Tongue (tissue), 1 donor: ENCODE measurements at regions not wholly inside any gene's neighbourhood (a gene's known extent, or its start where the extent isn't known, plus 50 kb on each side); places are given as distances from the start of the nearest gene placed in this dataset.
"Not testable (repeated sequence)": the region's sequence is repeated elsewhere in the genome, so short reads cannot be mapped to it uniquely, and the experiment has no call there.

ENCODE experiments used
- DNase-seq: peaks from one replicate; pipeline ENCODE4 v3.0.0-alpha.2; 2015

- DNase-seq = no peak
Observed at GRCh38 chr4:124941267-124941666, 228.7 kb upstream of the ANKRD50 start.

- DNase-seq = peak; percentile 79
Observed at GRCh38 chr4:124940387-124940786, 227.9 kb upstream of the ANKRD50 start.

GRCh38 chr4:124939908-124940307 lies 227.4 kb upstream of the ANKRD50 start:
- DNase-seq = no peak

DNA sequence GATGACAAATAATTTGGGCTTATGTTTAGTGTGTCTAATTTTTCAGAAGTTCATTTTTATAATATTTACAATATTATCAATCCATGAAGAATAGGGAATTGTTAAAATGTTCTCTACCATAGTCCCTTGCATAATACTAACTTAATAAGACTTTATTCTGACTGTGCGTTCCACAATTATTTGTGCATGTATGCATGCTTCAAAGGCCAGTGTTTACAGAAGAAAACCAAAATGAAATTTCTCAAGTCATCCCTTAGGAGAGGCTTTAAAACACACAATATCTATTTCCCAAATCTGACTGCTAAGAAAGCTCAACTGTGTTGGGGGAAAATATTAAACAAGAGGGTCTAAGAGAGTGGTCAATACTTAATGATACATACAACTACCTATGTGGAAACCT lies 226.3 kb upstream of the ANKRD50 start:
- no peak for DNase-seq

GRCh38 chr4:124937993-124938392 lies 225.5 kb upstream of the ANKRD50 start:
- peak; percentile 38 for DNase-seq

DNA sequence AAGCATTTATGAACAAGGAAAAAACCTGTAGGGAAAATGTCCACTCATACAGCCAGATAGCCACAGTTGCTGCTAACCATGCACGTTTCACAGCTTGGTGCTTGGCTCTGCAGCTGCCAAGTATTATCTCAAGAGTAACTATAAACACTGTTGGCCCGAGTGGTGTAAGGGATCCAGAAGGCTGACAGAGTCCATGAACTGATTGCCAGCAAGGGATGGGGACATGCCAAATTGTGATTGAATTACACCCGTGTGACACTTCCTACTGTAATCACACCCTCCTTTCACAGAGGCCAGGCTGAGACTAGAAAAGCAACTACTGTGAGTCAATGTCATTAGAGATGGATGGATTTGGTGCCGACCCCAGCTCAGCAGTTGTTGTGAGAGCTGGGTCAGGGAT lies 223.9 kb upstream of the ANKRD50 start:
- peak; percentile 98 for DNase-seq

DNA sequence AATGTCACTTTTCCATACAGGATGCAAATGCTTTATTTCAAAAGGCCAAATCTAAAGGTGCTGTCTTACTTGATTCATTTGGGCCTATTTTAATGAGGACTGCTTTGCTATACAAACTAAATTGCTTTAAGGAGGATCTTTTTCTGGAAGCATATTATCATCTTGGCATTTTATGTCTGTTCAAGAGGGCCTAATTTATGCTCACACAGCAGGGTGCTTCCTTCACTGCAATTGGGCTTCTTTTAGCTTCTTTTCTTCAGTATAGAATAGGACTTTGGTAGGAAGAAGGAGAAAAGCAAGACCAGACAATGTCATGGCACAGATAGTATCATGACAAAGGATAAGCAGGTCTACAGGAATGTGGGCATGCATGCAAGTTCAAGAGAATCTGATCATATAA lies 222.4 kb upstream of the ANKRD50 start:
- no peak for DNase-seq

DNA sequence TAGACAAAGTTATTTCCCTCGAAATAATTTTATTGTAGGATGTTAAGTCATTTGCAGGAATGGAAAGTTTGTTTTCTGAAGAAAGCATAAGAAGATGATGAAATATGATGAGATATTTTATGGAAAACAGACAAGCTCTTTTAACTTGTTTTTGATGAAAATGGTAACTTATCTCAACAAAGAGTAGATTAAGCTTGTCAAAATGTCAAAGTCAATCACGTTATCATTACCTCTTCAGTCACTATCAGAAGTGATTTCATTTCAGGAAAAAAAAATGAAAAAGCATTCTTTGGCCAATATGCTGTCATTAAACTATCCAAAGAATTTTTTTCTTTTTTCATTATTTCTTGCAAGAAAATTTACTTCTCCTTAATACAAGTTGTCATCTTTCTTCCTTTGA lies 221.0 kb upstream of the ANKRD50 start:
- no peak for DNase-seq

DNA sequence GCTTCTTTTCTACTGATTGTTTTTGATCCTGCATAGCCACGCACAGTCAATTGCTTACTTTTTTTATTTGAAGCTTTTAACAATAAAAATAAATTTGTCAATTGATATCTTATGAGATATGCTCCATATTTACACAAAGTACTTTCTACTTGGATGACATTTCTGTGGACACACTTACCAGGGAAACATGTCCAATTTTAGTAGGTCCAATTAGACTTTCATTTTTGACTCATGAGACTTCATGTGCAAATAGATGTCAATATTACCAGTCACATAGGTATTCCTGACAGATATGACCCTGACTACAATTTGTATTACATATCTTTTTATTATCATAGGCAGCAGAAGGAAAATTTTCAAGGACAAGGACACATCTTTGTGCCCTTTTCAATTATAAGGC lies 219.9 kb upstream of the ANKRD50 start:
- no peak for DNase-seq

DNA sequence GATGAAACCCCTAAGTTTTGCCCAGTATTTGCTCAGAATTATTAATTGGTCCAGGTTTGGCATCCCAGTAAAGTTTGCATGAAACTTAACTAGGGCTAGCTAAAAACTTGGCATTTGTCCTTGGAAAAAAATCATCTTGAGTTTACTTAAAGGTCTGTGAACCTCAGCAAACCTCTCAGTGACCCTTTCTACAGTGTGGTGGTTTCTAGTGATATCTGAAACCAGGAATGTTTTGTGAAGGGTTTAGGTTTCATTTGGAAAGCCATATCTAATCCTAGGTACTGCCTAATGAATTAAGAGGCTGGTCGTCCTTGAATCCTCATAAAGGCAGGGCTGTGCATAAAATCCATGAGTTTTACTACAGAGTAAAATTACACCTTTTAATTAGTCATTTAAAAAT lies 218.5 kb upstream of the ANKRD50 start:
- peak; percentile 61 for DNase-seq

- DNase-seq = not testable (repeated sequence)
Observed at GRCh38 chr4:124922748-124923147, 210.2 kb upstream of the ANKRD50 start.

DNA sequence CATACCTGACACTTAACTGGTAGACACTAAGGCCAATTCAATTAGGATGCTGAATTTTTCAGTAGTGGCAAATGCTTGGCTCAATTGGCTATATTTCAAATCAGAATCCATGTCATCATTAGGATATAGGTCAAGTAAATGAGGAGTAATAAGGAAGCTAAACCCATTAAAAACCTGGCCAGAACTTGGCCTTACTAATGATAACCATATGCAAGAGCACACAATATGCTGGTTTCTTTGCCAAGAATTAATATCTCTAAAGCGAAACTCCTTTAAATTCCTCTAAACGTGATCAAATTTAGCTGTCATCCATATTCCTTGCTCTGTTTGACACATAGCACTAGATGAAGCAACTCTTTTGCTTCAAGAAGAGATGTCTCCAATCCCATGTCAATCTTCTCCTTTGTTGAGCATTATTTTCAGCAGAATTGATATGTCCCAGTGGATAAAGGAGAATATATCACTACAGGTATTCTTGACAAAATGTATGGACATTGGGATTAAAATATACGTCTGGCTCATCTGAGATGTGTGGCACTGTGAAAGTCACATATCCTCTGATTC lies 206.1 kb upstream of the ANKRD50 start:
- DNase-seq = no peak

DNA sequence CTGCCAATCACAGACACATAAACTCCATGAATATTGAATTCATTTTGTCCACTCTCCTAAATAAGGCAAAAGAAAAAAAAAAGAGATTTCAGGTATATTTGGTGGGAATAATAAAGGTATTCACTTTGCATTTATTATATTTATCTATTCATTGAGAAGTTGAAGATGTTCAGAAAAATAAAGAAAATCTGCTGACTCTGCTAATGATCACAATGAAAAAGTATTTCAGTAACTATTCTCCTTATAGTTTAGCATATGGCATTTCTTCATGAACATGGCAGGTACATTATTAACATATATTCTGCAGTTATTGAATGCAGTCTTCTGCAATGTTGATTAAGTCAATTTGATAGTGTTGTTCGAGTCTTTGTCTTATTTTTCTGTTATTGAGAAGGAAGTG lies 202.5 kb upstream of the ANKRD50 start:
- no peak for DNase-seq

DNA sequence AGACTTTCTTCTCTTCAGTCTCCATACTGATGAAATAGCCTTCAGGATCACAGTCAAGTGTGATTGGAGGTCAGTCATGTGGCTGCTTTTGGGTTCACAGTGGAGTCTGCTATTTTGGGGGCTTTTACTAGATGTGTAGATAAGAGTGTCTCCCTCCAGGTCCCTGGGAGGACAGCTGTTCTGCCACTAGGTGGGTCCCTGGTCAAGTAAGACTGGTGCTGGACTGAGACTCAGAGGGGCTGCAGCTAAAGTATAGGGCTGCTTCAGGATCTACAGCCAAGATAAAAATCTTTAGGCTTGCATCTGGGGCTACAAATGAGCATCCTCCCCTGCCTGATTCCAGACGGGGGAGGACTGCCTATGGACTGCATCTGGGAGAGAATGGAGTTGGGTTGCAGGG lies 200.7 kb upstream of the ANKRD50 start:
- no peak for DNase-seq

DNA sequence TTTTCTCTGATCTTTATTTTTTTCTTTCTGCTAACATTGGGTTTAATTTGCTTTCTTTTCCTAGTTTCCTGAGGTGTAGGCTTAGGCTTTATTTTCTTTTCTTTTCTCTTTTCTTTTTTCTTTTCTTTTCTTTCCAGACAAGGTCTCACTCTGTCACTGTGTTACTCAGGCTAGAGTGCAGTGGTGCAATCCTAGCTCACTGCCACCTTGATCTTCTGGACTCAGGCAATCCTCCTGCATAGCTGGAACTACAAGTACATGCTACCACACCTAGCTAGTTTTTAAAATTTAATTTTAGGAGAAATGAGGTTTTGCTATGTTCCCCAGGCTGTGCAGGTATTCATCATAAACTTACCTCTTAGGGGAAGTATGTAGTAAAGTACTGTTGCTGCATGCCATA lies 197.8 kb upstream of the ANKRD50 start:
- no peak for DNase-seq

DNA sequence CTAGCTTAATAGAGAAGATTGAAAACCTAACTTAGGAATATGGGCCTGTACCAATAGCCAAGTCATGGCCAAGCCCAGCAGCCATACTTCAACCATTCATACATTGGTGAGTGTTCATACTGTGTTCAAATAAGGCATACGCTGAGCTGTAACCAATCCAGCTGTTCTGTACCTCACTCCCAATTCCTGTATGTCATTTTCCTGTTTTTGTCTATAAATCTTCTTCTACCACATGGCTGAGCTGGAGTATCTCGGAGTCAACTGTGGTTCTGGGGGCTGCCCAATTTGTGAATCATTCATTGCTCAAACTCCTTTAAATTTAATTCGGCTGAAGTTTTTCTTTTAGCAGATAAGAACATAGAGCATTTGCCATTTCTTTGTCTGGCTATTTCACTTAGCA lies 195.3 kb upstream of the ANKRD50 start:
- DNase-seq = no peak

DNA sequence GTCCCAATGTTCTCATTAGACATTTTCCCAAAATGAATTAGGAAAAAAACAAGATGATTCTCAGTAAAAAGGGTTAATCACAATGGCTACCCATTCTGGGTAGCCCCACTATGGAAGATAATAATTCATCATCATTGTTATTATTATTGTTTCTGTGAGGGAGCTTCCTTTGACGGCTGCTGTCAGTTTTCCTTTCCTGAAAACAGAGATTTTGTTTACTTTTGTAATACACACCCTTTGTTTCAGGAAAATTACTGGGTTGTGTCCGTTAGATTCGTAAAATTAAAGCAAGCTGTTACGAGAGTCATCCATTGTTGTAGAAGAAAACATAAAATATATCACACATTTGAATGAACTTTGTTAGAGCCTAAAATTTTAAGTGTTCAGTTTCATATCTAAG lies 192.9 kb upstream of the ANKRD50 start:
- no peak for DNase-seq

DNA sequence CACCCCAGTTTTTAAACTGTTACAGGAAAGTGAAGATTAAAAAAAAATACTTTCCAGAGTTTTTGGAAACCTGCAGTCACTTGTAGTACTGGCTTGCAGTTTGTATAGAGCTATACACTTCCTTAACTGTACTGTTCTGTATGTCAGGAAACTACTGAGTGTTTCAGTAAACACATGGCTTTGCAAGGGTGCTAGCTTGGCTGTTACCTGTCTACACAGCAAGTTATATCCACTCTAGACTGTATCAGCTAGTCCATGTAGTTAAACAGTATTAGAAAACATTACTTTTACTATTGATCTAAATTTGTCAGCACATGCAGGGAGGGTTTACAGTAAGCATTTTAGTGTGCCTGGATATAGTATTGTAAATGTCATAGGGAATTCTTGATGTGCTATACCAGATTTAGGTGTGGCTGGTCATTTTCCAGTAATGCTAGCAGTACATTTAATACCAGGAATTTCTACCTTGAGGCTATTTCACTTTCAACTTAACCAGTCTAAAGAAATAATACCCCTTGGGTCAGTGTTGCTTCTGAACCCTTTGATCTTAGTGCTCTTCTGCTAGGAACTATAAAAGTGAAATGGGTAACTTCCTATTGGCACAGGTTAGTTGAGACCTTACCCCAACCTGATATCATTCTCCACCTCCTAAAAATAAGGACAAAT lies 192.3 kb upstream of the ANKRD50 start:
- peak; percentile 24 for DNase-seq

DNA sequence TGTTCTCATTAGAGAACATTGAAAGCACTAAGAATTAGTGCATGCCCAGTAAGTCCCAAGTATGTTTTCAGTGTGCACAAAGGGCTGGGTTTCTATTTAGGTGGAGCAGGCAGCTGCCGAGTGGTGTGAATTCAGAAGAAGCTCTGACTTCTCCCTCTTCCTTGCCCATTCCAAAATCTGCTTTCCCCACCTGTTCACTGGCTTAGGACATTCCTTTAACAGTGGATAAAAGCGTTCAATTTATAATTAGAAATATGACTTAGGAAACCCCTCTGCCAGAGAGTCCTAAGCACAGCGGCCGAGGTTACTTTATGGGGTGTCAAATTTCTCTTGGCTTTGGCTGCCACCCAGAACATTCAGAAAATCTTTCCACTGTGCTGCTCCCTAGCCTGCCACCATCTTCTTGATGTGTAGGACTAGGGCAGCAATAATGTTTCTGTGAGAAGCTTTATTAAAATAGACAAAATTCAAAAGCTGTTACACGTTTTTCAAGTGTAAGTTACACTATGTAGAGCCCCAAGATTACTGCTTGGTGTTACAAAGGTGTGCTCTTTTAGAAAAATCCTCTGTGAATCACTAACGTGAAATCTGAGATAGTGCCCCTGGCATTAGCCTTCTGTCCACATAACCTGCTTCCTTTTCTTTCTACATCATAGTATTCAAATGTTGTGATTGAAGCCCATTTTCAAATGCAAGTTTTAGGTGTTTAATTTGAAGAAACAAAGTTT lies 191.6 kb upstream of the ANKRD50 start:
- DNase-seq = peak; percentile 97

- DNase-seq = peak; percentile 35
Observed at GRCh38 chr4:124902001-124902515, 189.5 kb upstream of the ANKRD50 start.

DNA sequence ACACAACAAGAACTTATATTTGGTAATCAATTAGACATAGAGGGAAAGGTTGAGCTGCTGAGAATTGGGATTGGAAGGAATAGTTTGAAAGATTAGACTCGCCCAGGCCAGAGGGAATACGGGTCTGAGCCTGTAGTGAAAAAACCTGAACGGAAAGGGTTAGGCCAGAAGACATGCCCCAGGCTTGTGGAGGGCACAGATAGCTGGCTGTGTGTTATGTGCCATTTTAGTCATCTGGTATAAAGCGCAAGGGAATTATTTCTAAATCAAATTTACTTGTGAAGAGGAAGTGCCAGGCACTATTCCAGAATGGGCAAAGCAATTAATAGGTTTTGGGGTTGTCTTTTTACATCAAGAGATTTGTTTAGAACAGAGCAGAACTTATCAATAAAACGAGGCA lies 187.5 kb upstream of the ANKRD50 start:
- DNase-seq = peak; percentile 47

DNA sequence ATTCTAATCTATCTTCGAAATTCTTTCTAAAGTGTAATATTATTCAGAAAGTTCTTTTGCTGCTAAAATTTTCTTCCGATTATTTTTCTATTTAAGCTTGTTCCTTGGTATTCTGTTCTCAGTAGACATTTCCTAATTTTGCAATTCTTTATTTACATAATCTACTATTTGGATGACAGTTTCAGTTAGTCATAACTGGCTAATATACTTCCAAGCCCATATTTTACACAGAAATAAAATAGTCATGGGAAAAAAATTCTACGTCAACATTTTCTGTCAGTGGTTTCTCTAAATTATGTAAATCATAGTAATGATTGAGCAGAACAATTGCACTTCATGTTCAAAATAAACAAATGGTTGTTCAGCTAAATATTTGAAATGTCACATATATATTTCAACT lies 178.0 kb upstream of the ANKRD50 start:
- no peak for DNase-seq

- DNase-seq = no peak
Observed at GRCh38 chr4:124887739-124888138, 175.2 kb upstream of the ANKRD50 start.

GRCh38 chr4:124884316-124884715 lies 171.8 kb upstream of the ANKRD50 start:
- DNase-seq = no peak
